Activated T-cell treated with anti-CD3 and anti-CD28 coated beads, Interleukin-2, amount 50 U/mL, for 72 hours (primary cell): ENCODE measurements at regions not wholly inside any gene's neighbourhood (a gene's known extent, or its start where the extent isn't known, plus 50 kb on each side); places are given as distances from the start of the nearest gene placed in this dataset.
A peak's percentile ranks its signal among the peaks of the same experiment; 100 is the strongest.
"Not testable (repeated sequence)": the region's sequence is repeated elsewhere in the genome, so short reads cannot be mapped to it uniquely, and the experiment has no call there.

ENCODE experiments used
- ATAC-seq, 2 donors: fragments of 150-1000 bp; cut with Tn5 transposase; replicated peaks in 1 of 2; 2 replicates each; pipeline ENCODE4 v1.10.0; 2021; ENCODE audit warnings: moderate library complexity in 2 of 2, mild to moderate bottlenecking in 1 of 2
- DNase-seq, 2 donors: peaks; one replicate each; pipeline ENCODE4 v3.0.0; 2021 to 2022; ENCODE audit warnings: mixed read lengths in 1 of 2
- H3K27ac Mint-ChIP-seq: one replicate; pipeline ENCODE4 v1.8.0; 2022; ENCODE audit warnings: mild to moderate bottlenecking, moderate library complexity, mixed read lengths
- H3K27me3 Mint-ChIP-seq: one replicate; pipeline ENCODE4 v1.8.0; 2022; ENCODE audit warnings: low read depth, mixed read lengths
- H3K36me3 Mint-ChIP-seq, 2 donors: one replicate each; pipeline ENCODE4 v1.8.0; 2022; ENCODE audit warnings: mixed read lengths in 2 of 2, mild to moderate bottlenecking in 1 of 2; ENCODE audit not compliant: insufficient read depth in 2 of 2
- H3K4me1 Mint-ChIP-seq: one replicate; pipeline ENCODE4 v1.8.0; 2022; ENCODE audit warnings: low read depth, mixed read lengths
- H3K4me3 Mint-ChIP-seq, 2 donors: one replicate each; pipeline ENCODE4 v1.8.0; 2022; ENCODE audit warnings: mild to moderate bottlenecking in 2 of 2, mixed read lengths in 2 of 2, moderate library complexity in 2 of 2
- H3K9me3 Mint-ChIP-seq, 2 donors: one replicate each; pipeline ENCODE4 v1.8.0; 2022; ENCODE audit warnings: mixed read lengths in 2 of 2

DNA sequence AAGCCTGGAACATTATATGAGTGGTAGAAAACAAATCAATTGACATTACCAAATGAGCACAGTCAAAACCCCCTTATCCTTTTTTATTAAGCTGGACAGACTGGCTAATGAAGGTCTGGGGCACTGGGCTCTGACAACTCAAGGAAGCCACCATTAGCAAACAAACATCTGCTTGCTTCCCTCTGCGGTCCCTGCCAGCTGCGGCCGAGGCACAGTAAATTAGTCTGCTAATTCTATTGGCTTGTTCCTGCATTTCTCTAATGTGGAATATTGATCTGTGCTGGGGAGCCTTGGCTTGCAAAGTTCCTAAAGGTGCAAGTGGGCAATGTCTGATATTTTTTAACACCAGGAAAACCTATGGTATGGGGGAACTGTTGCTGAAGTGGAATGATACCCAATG lies 300.3 kb downstream of the MTX2 start:
- ATAC-seq (no peak), DNase-seq (no peak)
- H3K4me1 Mint-ChIP-seq: no peaks in the 10 kb centered on the region
- no peaks in the 10 kb centered on the region for H3K36me3 Mint-ChIP-seq
- no peaks in the 10 kb centered on the region for H3K9me3 Mint-ChIP-seq
- peaks cover 28% of the 10 kb centered on the region for H3K27me3 Mint-ChIP-seq
- no peak overlapping the region for H3K4me3 Mint-ChIP-seq
- no peak overlapping the region for H3K27ac Mint-ChIP-seq

DNA sequence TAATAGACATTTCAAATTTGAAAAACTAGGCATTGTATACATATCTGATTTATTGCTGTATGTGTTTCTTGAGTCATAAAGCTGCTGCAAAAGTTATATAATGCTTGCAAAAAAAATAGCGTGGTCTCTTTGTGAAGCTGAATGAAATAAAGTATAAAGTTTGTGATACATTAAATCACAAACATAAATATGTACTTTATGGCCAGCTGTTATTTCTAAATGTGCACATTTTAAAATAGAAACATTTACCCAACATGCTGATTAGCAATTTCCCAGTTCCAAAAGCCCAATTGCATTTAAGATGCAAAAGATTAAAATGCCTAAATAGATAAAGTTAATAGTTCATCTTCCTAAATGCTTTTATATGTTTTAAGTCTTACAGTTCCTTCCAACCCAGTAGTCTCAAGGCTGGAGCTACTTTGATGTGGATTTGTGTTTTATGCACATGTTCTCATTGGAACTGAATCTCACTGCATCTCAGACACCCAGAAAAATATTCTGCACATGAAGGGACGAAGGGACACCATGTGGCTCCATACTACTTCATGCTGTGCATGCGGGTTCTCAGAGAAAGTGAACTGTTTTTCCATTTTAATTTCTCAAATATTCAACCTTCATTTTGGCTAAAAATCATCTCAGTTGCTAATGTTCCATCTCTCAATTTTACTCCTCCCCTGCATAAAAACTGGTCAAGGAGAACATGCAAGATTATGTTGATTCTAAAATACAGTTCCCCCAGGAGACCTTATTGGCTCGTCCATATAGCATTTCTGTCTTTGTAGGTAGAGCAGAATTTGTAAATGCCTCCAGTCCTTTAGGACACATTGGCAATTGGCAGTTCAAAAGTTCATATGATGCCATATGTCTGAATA lies 304.6 kb downstream of the MTX2 start:
- peaks cover 29% of the 10 kb centered on the region for H3K27me3 Mint-ChIP-seq
- no peaks in the 10 kb centered on the region for H3K4me1 Mint-ChIP-seq
- ATAC-seq (no peak), DNase-seq (no peak)
- H3K4me3 Mint-ChIP-seq: no peak overlapping the region
- H3K36me3 Mint-ChIP-seq: no peaks in the 10 kb centered on the region
- H3K27ac Mint-ChIP-seq: no peak overlapping the region
- H3K9me3 Mint-ChIP-seq: no peaks in the 10 kb centered on the region

DNA sequence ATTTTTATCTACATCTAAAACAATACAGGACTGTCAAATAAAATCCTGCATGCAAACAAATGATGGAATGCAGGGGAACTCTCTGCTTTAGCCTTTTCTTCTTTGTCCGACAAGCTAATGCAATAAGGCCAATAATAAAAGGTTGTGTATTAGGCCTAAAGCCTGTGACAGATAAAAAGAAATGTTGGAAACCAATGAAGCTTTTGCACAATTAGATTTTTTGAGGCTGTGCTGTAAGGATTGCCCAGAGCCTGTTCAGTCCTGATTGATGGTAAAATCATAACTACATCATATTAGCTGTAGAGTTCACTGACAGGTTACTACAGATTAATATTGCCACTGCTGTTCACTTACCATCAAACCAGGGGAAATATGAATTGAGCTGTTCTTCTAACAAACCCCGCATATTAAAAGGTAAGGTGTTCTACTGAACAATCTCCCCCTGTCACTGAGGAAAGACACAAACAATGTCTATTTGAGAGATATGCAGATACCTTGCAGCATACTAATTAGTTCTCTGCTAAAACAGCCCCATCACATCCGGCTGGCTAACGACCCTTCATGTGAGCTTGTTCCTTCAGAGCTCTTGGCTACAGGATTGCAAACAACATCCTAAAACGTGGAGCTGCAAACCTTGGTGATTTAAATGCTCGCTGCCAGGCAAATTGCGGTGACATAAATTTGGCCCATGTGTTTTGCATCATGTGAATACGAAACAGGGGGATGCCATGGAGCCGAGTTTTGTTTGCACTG lies 305.4 kb downstream of the MTX2 start:
- DNase-seq (no peak), ATAC-seq (no peak)
- Mint-ChIP-seq H3K36me3 (no peaks in the 10 kb centered on the region), H3K27me3 (peaks cover 22% of the 10 kb centered on the region), H3K4me3 (no peak overlapping the region), H3K4me1 (no peaks in the 10 kb centered on the region), H3K9me3 (no peaks in the 10 kb centered on the region), H3K27ac (no peak overlapping the region)

DNA sequence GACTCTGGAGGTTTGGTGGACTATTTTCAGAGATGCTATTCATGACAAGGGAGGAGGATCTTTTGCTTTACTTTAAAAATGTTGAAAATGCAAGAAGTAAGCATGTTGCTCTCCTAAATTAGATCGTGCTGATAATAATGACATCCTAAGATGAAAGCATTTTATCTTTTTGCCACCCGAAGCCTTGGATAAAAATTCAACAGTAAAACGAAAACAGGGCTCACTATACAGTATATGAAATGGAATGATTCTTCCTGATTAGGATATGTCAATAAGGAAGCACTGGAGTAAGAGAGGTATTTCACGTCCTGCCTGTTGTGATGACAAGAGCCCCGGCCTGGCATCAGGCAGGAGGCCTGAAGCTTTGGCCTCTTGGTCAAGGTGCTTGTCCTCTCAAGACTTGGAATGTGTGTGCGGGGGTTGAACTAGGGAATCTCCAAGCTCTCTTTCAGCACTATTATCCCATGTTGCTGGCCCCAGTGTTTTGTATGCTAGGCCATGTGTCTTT lies 306.0 kb downstream of the MTX2 start:
- Mint-ChIP-seq H3K36me3 (no peaks in the 10 kb centered on the region), H3K4me3 (no peak overlapping the region), H3K9me3 (no peaks in the 10 kb centered on the region), H3K4me1 (no peaks in the 10 kb centered on the region), H3K27ac (no peak overlapping the region), H3K27me3 (peaks cover 17% of the 10 kb centered on the region)
- DNase-seq: no peak
- no peak for ATAC-seq

DNA sequence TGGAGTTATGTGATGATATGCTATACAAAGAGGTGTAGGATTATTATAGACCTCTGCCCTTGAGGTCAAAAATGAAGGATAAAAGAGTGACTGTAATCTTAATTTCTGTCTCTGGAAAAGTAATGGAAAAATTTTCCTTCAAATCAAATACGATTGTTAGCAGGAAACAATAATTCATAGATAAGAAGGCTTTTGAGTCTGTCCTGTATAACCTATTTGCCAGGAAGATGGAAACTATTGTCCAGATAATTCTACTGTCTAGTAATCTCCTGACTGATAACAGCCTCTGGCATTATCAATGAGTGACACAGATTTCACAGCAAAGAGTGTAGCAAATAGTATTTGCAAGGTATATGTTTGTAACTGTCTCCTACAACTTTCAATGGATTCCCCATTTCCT lies 307.8 kb downstream of the MTX2 start:
- no peak for DNase-seq
- Mint-ChIP-seq H3K36me3 (no peaks in the 10 kb centered on the region), H3K27ac (no peak overlapping the region), H3K4me1 (no peaks in the 10 kb centered on the region), H3K9me3 (no peaks in the 10 kb centered on the region), H3K27me3 (peaks cover 23% of the 10 kb centered on the region), H3K4me3 (no peak overlapping the region)
- no peak for ATAC-seq

DNA sequence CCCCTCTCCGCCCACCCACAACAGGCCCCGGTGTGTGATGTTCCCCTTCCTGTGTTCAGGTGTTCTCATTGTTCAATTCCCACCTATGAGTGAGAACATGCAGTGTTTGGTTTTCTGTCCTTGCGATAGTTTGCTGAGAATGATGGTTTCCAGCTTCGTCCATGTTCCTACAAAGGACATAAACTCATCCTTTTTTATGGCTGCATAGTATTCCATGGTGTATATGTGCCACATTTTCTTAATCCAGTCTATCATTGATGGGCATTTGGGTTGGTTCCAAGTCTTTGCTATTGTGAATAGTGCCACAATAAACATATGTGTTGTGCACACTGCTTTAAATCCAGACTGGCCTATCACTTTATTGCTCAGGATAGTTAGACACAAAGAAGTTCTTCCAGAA lies 309.1 kb downstream of the MTX2 start:
- not testable (repeated sequence) for DNase-seq, ATAC-seq, H3K4me3 Mint-ChIP-seq, H3K9me3 Mint-ChIP-seq, H3K4me1 Mint-ChIP-seq, H3K36me3 Mint-ChIP-seq, H3K27ac Mint-ChIP-seq
- H3K27me3 Mint-ChIP-seq: peaks cover 23% of the 10 kb centered on the region

DNA sequence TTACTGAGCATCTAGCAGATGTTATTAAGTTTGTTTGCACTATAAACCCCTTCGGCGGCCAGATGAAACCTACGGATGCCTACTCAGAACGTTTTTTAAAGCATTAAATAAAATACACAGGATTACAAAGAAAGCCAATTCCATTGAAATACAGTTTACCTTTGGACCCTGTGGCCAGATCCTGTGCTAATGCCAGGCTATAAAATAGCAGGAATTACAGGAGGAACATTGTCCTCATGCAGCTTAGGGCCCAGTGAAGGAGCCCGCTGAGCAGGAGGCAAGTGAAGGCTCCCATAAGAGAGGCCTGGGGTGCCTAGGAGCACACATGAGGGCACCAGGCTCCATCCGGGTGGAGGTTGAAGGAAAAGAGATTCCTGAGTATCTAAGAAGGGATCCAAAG lies 310.4 kb downstream of the MTX2 start:
- H3K27ac Mint-ChIP-seq: no peak overlapping the region
- no peaks in the 10 kb centered on the region for H3K9me3 Mint-ChIP-seq
- H3K27me3 Mint-ChIP-seq: peaks cover 16% of the 10 kb centered on the region
- no peaks in the 10 kb centered on the region for H3K36me3 Mint-ChIP-seq
- no peak overlapping the region for H3K4me3 Mint-ChIP-seq
- DNase-seq (no peak), ATAC-seq (no peak)
- peaks cover 5% of the 10 kb centered on the region for H3K4me1 Mint-ChIP-seq

DNA sequence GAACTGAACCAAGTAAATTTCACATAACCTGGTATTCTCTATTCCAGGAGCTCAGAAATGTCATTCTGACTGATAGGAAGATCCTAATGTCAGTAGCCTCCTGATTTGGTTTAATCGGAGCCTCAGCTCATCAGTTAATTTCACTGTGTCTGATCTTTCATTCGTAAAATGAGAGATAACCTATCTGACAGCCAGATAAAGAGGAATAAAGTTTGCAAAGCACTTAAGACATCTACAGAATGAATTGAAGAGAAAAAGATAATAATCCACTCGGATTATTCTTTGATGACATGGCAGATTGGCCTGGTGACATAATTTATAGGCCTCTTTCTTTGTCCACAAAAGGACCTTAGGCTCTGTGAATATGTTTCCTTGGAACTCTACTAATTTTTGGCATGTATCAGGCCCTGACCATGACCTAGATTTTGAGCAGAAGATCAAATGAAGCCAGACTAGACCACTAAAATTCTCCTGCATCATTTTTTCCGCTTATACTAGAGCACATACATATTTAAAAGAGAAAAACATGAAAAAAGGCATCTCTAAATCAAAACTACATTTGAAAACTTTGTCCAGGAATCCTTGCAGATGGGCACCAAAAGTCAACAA lies 312.4 kb downstream of the MTX2 start:
- Mint-ChIP-seq H3K27ac (no peak overlapping the region), H3K4me1 (peaks cover 5% of the 10 kb centered on the region), H3K27me3 (peaks cover 21% of the 10 kb centered on the region), H3K36me3 (no peaks in the 10 kb centered on the region), H3K4me3 (no peak overlapping the region), H3K9me3 (no peaks in the 10 kb centered on the region)
- ATAC-seq (no peak), DNase-seq (no peak)

DNA sequence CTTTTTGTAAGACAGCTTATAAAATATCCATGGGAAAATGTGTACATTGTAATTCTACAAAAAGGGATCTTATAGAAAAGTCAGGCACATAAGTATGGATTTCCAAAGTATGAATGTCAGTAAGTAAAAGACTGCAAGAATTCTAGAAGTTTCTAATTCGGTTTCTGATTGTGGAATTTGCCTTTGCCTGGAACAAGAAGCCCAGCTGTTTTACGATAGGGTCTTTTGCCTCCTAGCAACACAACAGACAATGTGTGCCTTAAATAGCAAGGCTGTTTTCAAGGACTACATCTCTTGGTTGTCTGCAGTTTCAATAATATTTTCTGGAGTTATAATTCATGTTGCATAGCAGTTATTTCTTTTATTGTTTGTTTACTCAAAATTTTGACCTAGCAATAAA lies 312.9 kb downstream of the MTX2 start:
- Mint-ChIP-seq H3K4me1 (peaks cover 5% of the 10 kb centered on the region), H3K4me3 (no peak overlapping the region), H3K36me3 (no peaks in the 10 kb centered on the region), H3K27ac (no peak overlapping the region), H3K9me3 (no peaks in the 10 kb centered on the region), H3K27me3 (peaks cover 21% of the 10 kb centered on the region)
- no peak for ATAC-seq
- DNase-seq: no peak

DNA sequence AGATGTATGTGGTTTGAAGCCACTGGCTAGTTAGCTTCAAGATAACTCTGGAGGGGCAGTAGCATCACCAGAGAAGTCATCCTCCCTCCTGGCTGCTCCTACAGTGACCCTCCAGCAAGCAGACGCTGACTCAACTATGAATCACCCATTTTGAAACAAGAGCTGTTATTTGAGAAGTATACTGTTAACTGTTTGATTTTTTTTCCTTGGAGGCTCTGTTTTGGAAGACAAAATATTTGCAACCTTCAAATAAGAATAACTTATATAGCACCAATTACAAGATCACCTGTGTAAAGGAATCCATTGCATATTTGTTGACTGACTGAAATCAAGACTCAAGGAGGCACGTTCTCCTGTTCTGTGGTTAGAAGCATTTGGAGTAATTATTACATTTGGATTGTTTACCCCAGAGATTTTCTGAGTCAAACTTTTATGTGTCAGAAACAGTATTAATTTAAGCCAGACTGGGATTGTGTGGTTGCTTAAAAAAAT lies 313.8 kb downstream of the MTX2 start:
- peak; percentile 29 to 41 for ATAC-seq
- DNase-seq: no peak
- Mint-ChIP-seq H3K4me3 (peak overlapping the region in 1 of 2 donors; percentile 5), H3K36me3 (no peaks in the 10 kb centered on the region), H3K9me3 (no peaks in the 10 kb centered on the region), H3K4me1 (peaks cover 5% of the 10 kb centered on the region), H3K27me3 (peaks cover 21% of the 10 kb centered on the region), H3K27ac (no peak overlapping the region)

DNA sequence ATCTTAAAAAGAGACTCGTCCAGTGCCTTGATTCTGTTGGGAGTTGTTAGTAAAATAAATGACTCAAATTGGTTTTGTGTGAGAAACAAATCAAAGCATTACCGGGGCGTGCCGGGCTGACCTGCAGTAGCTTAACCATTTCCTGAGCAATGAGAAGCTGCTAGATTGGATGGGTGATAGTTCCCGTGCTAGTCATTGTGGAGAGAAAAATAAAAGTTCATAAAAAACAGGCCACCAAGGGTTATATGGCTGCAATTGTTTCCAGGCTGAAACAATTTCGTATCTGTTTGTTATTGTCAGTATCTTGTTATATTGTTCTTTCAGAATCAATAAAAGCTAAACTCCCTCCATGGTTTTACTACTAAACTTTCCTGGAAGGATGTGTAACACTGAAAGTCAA lies 314.4 kb downstream of the MTX2 start:
- Mint-ChIP-seq H3K4me1 (peaks cover 5% of the 10 kb centered on the region), H3K9me3 (no peaks in the 10 kb centered on the region), H3K4me3 (peak overlapping the region in 1 of 2 donors; percentile 5), H3K27ac (no peak overlapping the region), H3K27me3 (peaks cover 24% of the 10 kb centered on the region), H3K36me3 (no peaks in the 10 kb centered on the region)
- ATAC-seq (peak in 1 of 2 donors; percentile 74), DNase-seq (peak in 1 of 2 donors; percentile 4)

DNA sequence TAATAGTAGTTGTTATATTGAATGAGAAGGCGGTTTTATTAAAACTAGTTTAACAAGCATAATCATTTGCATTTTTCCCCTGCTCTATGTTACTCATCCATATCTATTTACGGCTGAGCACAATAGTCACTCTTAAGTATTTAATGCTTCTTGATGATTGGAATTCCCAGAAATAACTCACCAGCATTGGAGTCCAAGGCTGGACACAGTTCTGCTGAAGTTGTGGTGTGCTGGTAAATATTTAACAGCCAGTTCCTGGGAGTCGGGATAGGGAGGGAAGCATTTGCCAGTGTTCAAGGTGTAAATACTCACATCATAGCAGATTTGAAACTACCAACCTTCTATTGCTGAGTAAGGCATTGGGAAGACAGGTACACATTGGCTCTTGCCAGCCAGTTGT lies 315.1 kb downstream of the MTX2 start:
- H3K9me3 Mint-ChIP-seq: no peaks in the 10 kb centered on the region
- H3K4me3 Mint-ChIP-seq: no peak overlapping the region
- no peaks in the 10 kb centered on the region for H3K36me3 Mint-ChIP-seq
- ATAC-seq (no peak), DNase-seq (no peak)
- H3K27ac Mint-ChIP-seq: no peak overlapping the region
- peaks cover 24% of the 10 kb centered on the region for H3K27me3 Mint-ChIP-seq
- H3K4me1 Mint-ChIP-seq: peaks cover 5% of the 10 kb centered on the region

DNA sequence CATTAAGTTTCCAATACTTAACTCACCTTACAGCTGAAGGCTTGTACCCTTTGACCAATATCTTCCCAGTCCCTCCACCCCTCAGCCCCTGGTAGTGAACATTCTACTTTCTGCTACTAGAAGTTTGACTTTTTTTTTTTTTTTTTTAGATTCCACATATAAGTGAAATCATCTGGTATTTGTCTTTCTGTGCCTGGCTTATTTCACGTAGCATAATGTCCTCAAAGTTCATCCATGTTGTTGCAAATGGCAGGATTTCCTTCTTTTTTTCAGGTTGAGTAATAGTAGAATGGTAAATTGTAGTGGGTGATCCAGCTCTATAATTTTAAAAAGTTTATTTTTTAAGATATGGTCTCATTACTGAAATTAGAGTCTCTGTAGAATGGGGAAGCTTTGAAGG lies 316.0 kb downstream of the MTX2 start:
- no peaks in the 10 kb centered on the region for H3K9me3 Mint-ChIP-seq
- H3K4me3 Mint-ChIP-seq: no peak overlapping the region
- no peak for DNase-seq
- H3K27ac Mint-ChIP-seq: no peak overlapping the region
- peaks cover 5% of the 10 kb centered on the region for H3K4me1 Mint-ChIP-seq
- no peak for ATAC-seq
- H3K27me3 Mint-ChIP-seq: peaks cover 24% of the 10 kb centered on the region
- H3K36me3 Mint-ChIP-seq: no peaks in the 10 kb centered on the region
